IPS-11a (cell line): ENCODE measurements at regions not wholly inside any gene's neighbourhood (a gene's known extent, or its start where the extent isn't known, plus 50 kb on each side); places are given as distances from the start of the nearest gene placed in this dataset.

ENCODE experiments used
- H3K4me3 ChIP-seq: one replicate; pipeline ENCODE4 v1.5.1; 2013; ENCODE audit warnings: low read depth, low read length, control low read depth

- H3K4me3 ChIP-seq = no peak overlapping the region
Measured at GRCh38 chr11:64456509-64457320, 97.8 kb downstream of the RPS6KA4 start.

GRCh38 chr11:64457416-64458010 lies 98.2 kb upstream of the SLC22A11 start:
- no peak overlapping the region for H3K4me3 ChIP-seq

DNA sequence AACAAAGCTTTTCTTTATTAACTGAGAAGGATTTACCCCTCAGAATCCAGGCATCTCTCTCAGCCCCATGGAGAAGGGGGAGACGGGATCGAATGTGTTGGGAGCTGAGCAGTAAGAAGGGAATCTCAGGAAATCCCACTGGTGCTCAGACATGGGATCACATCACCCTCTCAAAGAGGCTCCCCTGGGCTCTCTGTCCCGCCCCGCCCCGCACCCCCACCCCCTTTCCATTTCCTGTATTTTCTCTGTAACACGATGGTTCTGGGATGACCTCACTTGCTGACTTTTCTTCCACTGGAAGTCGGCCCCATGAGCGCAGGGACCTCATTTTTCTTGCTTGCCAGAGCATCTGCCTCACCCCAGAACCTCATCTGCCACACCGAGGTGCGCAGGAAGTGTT lies 96.7 kb upstream of the SLC22A11 start:
- H3K4me3 ChIP-seq = no peak overlapping the region

- no peak overlapping the region for H3K4me3 ChIP-seq
Measured at GRCh38 chr11:64459609-64460008, 96.1 kb upstream of the SLC22A11 start.

DNA sequence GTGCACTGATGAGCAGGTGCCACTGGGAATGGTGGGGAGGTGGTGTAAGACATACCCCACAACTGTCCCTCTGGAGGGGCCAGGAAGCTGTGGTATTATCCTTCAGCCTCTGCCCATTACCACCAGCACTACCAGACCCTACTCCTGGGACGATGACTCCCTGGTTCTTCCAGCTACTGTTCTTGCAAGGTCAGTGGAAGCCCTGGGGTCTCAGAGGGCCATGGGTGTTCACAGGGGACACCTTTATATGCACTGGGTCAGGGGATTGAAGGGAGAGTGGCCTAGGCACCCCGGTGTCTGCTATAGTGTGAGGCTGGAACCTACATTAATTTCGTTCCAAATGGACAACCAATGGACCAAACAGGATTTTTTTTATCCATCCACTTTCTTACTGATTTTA lies 94.7 kb upstream of the SLC22A11 start:
- no peak overlapping the region for H3K4me3 ChIP-seq

- no peak overlapping the region for H3K4me3 ChIP-seq
Measured at GRCh38 chr11:64466115-64466718, 89.5 kb upstream of the SLC22A11 start.

DNA sequence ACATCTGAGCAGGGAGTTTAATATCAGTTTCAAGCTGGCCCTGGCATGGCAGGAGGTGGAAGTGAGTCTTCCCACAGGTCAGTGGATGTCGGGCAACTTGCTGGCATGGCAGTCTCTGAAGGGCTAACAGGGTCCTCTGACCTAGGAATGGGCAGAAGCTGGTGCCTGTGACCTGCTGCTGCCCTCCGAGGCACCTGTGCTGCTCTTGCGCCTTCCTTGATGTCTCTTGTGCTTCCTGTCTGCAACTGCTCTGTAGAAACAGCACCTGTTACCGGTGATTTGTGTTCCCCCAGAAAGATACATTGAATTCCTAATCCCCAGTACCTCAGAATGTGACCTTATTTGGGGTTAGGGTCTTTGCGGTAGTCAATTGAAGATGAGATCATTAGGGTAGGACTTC lies 86.5 kb upstream of the SLC22A11 start:
- H3K4me3 ChIP-seq = no peak overlapping the region

- H3K4me3 ChIP-seq = no peak overlapping the region
Measured at GRCh38 chr11:64472593-64473455, 82.9 kb upstream of the SLC22A11 start.

DNA sequence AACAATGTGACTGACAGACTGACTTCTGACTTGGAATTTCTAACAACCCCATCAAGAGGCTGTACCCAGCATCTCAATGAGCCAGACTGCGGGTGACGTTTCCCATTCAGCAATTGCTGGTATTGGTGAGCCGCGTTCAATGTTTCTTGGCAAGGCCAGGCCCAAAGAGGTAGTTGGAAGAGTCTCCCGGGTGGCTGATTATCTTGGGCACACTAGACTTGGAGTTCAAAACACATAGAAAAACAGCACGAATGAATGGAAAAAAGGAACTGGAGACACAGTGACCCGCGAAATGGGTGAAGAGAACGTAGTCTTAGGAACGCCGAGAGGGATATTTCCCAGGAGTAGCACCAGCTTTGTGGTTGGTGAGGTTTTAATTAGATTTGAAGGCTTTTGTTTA lies 81.1 kb upstream of the SLC22A11 start:
- H3K4me3 ChIP-seq = no peak overlapping the region

DNA sequence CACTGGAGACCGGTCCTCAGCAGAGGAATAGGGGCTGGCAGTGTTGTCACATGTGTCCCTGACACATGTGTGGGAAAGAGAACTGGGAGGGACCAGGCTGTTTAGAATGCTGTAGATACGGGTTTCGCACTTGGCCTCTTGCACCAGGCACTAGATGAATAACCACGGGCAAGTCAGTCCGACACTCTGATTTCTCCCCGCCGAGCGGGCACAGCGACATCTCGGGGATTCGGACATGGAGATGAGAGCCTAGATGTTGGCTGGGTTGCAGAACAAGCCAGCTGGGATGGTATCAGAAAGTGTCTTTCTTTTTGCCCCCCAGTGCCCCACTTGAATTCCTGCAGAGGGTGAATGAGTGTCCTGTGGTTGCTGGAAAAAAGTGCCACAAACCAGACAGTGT lies 80.6 kb upstream of the SLC22A11 start:
- no peak overlapping the region for H3K4me3 ChIP-seq

- no peak overlapping the region for H3K4me3 ChIP-seq
Measured at GRCh38 chr11:64476881-64477280, 78.9 kb upstream of the SLC22A11 start.

DNA sequence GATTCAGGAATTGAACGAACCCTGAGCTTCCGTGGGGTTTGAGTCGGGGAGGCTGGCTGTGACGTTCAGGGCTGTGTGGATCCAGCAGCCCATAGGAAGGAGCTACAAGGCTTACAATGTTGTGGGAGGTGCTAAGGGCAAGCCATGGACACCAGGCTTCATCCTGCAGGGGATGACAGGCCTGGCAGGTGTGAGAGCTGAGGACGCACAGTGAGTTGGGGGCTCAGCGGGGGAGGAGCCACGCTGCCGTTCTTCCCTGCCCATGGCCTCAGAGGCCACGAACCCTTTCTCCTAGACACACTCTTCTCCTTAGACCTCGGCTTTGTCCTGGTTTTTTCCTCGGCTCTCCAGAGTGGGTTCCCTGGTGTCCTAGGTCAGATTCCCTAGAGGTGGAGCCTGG lies 78.1 kb upstream of the SLC22A11 start:
- no peak overlapping the region for H3K4me3 ChIP-seq

DNA sequence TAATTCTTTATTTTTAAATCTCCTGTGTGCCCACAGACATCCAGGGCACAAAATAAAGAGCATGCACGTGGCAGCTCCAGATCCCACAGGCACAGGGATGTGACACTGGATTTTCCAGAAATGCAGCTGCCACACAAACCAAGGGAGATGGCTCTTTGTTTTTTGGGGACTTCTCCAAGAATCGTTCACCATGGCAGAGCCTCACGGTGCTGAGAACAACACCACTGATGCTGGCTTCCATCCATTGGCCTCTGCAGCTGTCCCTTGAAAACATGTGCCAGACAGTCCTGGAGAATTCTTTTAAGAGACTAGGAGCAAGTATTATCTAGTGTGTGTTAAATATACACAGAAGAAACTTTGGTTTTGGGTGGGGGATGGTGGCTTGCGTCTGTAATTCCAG lies 73.2 kb upstream of the SLC22A11 start:
- H3K4me3 ChIP-seq = no peak overlapping the region

- H3K4me3 ChIP-seq = no peak overlapping the region
Measured at GRCh38 chr11:64484191-64485022, 71.3 kb upstream of the SLC22A11 start.

DNA sequence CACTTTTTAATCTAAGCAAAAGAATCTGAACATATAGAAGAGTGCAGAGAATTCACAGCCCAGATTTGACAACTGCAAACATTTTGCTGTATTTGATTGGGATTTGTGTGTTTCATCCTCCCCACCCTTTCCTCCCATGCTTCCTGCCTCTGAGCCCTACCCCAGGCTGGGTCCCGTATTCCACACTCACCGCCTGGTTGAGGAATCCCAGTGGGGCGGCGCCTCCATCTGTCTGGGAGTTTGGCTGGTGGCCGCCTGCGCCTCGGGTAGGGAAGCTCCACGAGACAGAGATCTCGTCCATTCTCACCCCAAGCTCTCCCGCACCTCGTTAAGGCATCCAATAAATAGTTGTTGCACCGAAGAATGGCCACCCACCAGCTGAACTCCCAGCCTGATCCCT lies 70.7 kb upstream of the SLC22A11 start:
- H3K4me3 ChIP-seq = no peak overlapping the region

- no peak overlapping the region for H3K4me3 ChIP-seq
Measured at GRCh38 chr11:64489831-64490441, 65.8 kb upstream of the SLC22A11 start.

DNA sequence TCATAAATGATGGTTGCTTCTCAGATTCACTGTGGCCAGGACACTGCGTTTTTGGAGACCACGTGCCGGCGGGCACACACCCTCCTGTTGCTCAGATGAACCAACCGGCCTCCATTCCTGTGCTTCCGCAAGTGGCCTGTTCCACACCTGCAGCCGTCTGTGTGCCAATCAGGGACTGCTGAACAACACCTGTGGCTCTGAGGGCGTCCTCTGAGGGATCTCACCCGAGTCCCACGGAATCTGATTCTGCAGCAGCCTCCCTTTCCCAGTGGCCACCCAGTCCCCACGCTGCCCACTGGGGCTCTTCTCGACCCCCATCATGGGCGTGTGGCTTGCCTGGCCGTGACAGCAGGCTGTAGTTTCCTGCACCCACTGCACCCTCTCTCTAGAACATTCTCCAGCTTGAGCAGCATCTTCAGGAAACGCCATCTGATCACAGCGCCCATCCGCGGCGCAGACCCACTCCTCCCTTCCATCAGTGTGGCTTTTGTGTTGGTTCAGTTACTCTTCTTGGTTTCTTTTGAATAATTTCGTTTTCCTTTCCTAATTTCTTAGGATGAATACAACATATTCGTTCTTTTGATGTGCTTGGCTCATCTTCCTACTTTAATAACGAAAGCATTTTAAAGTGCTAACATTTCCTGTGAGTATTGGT lies 65.1 kb upstream of the SLC22A11 start:
- no peak overlapping the region for H3K4me3 ChIP-seq

GRCh38 chr11:64492561-64492960 lies 63.2 kb upstream of the SLC22A11 start:
- H3K4me3 ChIP-seq = no peak overlapping the region

- no peak overlapping the region for H3K4me3 ChIP-seq
Measured at GRCh38 chr11:64498136-64498535, 57.6 kb upstream of the SLC22A11 start.
